ENCODE measurements at regions not wholly inside any gene's neighbourhood (a gene's known extent, or its start where the extent isn't known, plus 50 kb on each side); places are given as distances from the start of the nearest gene placed in this dataset.

DNA sequence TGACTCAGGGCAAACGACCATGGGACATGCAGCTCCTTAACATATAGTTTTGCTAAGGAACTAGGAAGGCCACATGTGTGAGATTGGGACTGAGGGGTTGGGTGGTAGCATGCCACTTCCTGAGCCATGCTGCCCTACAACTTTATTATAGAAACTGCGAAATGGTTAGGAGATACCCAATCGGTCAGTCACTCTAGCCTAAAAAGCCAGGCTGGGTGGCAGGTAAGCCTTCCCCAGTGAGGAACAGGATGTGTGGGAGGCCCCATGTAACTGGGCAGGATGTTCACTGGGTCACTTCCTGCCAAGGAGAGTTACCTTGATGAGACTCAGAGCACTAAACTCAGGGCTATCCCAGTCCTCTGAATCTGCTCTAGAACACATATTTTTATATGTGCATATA lies 123.5 kb downstream of the MAP3K7 start:
- H3K4me1 ChIP-seq, result no peaks in the 10 kb centered on the region
- ATAC-seq (no peak), DNase-seq (no peak)
- H3K9me3 ChIP-seq, result no peaks in the 10 kb centered on the region
- no peak overlapping the region for H3K27ac ChIP-seq
- no peaks in the 10 kb centered on the region for H3K27me3 ChIP-seq
- intact Hi-C loops (cut with DNase I), result no loop called here
- H3K4me3 ChIP-seq, result no peak overlapping the region
- H3K36me3 ChIP-seq, result no peaks in the 10 kb centered on the region
- TF ChIP-seq CTCF (IDR thresholded peaks at IDR 0.05), result no peak

DNA sequence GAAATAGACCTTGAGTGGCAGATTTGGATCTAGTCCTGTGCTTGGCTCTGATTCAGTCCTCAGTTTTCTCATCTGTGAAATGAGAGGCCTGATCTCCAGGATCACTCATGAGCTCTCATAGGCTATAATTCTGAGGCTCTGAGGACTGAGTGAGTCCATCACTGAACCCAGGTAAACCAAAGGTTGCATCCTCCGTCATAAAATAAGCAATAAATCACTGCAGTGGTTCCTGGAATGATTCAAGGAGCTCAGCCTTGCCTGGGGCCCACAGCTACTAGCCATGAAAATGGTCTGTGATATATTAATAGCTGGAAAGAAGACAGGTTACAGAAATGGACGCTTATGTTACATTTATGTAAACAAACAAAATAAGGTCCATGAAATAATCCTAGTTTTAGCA lies 124.8 kb downstream of the MAP3K7 start:
- intact Hi-C loops (cut with DNase I), result no loop called here
- Histone ChIP-seq H3K4me3 (no peak overlapping the region), H3K27ac (no peak overlapping the region), H3K27me3 (no peaks in the 10 kb centered on the region), H3K4me1 (no peaks in the 10 kb centered on the region), H3K36me3 (no peaks in the 10 kb centered on the region), H3K9me3 (no peaks in the 10 kb centered on the region)
- TF ChIP-seq CTCF (IDR thresholded peaks at IDR 0.05), result no peak
- DNase-seq, result no peak
- ATAC-seq, result no peak

DNA sequence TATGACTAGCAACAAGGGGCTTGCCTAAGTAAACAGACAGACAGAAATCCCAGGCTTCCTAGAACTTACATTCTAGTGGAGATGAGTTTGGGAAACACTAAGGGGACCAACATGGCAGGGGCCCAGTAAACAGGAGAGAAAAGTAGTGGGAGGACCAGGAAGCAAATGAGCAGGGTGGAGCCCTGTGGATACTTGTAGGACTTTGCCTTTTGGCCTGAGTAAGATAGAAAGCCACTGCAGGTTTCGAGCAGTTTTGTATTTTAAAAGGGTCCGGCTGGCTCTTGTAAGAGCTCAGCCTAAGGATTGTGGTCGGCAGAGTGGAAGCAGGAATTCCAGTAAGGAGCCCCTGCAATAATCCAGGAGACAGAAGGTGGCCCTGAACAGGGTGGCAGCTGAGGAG lies 125.5 kb downstream of the MAP3K7 start:
- Histone ChIP-seq H3K4me1 (no peaks in the 10 kb centered on the region), H3K27me3 (no peaks in the 10 kb centered on the region), H3K36me3 (no peaks in the 10 kb centered on the region), H3K27ac (no peak overlapping the region), H3K9me3 (no peaks in the 10 kb centered on the region), H3K4me3 (no peak overlapping the region)
- intact Hi-C loops (cut with DNase I), result no loop called here
- ATAC-seq (no peak), DNase-seq (no peak)
- no peak for TF ChIP-seq CTCF (IDR thresholded peaks at IDR 0.05)

- Histone ChIP-seq H3K27ac (no peak overlapping the region), H3K27me3 (no peaks in the 10 kb centered on the region), H3K9me3 (no peaks in the 10 kb centered on the region), H3K36me3 (no peaks in the 10 kb centered on the region), H3K4me1 (no peaks in the 10 kb centered on the region), H3K4me3 (no peak overlapping the region)
- DNase-seq (no peak), ATAC-seq (no peak)
- intact Hi-C loops (cut with DNase I), result no loop called here
- no peak for TF ChIP-seq CTCF (IDR thresholded peaks at IDR 0.05)
These were observed 126.8 kb downstream of the MAP3K7 start for GRCh38 chr6:90460051-90460450.

DNA sequence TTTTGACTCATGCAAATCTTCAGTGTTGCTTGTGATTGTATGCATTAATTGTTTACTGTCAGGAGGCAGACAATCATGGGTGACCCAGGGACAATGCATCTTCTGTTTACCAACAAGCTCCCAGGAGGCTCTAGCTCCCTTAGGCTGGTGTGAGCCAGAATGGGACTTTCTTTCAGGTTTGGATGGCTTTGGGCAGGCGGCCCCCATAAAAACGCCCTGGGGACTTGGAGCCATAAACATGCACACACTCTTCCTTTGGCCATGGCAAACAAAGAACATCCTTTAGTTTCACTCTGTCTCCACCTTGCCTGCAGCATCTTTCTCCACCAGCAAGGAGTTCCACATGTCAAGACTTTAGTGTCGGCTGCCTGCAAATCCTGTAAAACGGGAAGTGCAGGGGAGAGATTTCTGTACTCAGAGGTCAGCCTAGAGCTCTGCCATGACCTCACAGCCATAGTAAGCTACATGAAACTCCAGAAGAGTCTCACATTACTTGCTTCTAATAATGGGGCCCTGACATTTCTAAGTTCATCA lies 127.6 kb downstream of the MAP3K7 start:
- Histone ChIP-seq H3K36me3 (no peaks in the 10 kb centered on the region), H3K9me3 (no peaks in the 10 kb centered on the region), H3K27me3 (no peaks in the 10 kb centered on the region), H3K27ac (no peak overlapping the region), H3K4me1 (no peaks in the 10 kb centered on the region), H3K4me3 (no peak overlapping the region)
- no peak for TF ChIP-seq CTCF (IDR thresholded peaks at IDR 0.05)
- no peak for DNase-seq
- intact Hi-C loops (cut with DNase I), result no loop called here
- ATAC-seq, result no peak

All from upper lobe of right lung (tissue), 1 donor.